ENCODE measurements at regions not wholly inside any gene's neighbourhood (a gene's known extent, or its start where the extent isn't known, plus 50 kb on each side); places are given as distances from the start of the nearest gene placed in this dataset.

- H3K4me3 ChIP-seq (ENCODE audit: low read length), result no peak overlapping the region
- H3K27ac ChIP-seq (ENCODE audit: low read length), result no peak overlapping the region
- no peak overlapping the region for H3K4me2 ChIP-seq (ENCODE audit: low read length)
- TF ChIP-seq RAD21 (conservative IDR thresholded peaks at IDR 0.05), result no peak
- H3K27me3 ChIP-seq (ENCODE audit: insufficient read depth, low read depth, low read length), result no peaks in the 10 kb centered on the region
- H3F3A ChIP-seq (ENCODE audit: insufficient read depth, low read length, poor library complexity, severe bottlenecking), result no peaks in the 10 kb centered on the region
- H3K9me2 ChIP-seq (ENCODE audit: insufficient read depth, low read length), result no peaks in the 10 kb centered on the region
- H3K79me2 ChIP-seq (replicated peaks; ENCODE audit: insufficient read depth, low read length), result no peaks in the 10 kb centered on the region
- H4K20me1 ChIP-seq (ENCODE audit: insufficient read depth), result no peaks in the 10 kb centered on the region
- no peak overlapping the region for H2AFZ ChIP-seq (ENCODE audit: low read depth, low read length)
- H3K9me3 ChIP-seq (ENCODE audit: low read length), result no peaks in the 10 kb centered on the region
- no peak overlapping the region for H3K9ac ChIP-seq (ENCODE audit: low read length)
- no peaks in the 10 kb centered on the region for H3K36me3 ChIP-seq (ENCODE audit: insufficient read depth, low read length)
These were observed 494.1 kb downstream of the CDH11 start for GRCh38 chr16:64627781-64628180.

GRCh38 chr16:64627288-64627687 is 494.6 kb downstream of the CDH11 start:
- Histone ChIP-seq H3K36me3 (ENCODE audit: insufficient read depth, low read length) (no peaks in the 10 kb centered on the region), H3K27me3 (ENCODE audit: insufficient read depth, low read depth, low read length) (no peaks in the 10 kb centered on the region), H2AFZ (ENCODE audit: low read depth, low read length) (no peak overlapping the region)

GRCh38 chr16:64626776-64627175 is 495.1 kb downstream of the CDH11 start:
- no peaks in the 10 kb centered on the region for H3K27me3 ChIP-seq (ENCODE audit: insufficient read depth, low read depth, low read length)
- no peak overlapping the region for H3K27ac ChIP-seq (ENCODE audit: low read length)
- no peaks in the 10 kb centered on the region for H3K9me3 ChIP-seq (ENCODE audit: low read length)
- H3F3A ChIP-seq (ENCODE audit: insufficient read depth, low read length, poor library complexity, severe bottlenecking), result no peaks in the 10 kb centered on the region
- no peak overlapping the region for H2AFZ ChIP-seq (ENCODE audit: low read depth, low read length)
- no peaks in the 10 kb centered on the region for H4K20me1 ChIP-seq (ENCODE audit: insufficient read depth)
- no peak overlapping the region for H3K4me2 ChIP-seq (ENCODE audit: low read length)
- no peak overlapping the region for H3K4me3 ChIP-seq (ENCODE audit: low read length)
- no peak for TF ChIP-seq RAD21 (conservative IDR thresholded peaks at IDR 0.05)
- TF ChIP-seq POLR2AphosphoS5 (IDR thresholded peaks at IDR 0.05), result no peak
- no peak for TF ChIP-seq EP300 (conservative IDR thresholded peaks at IDR 0.05; ENCODE audit: poor library complexity, severe bottlenecking)
- TF ChIP-seq REST (IDR thresholded peaks at IDR 0.05; ENCODE audit: borderline replicate concordance), result no peak
- no peak for TF ChIP-seq SMC3 (conservative IDR thresholded peaks at IDR 0.05; ENCODE audit: poor library complexity)
- TF ChIP-seq TAF1 (IDR thresholded peaks at IDR 0.05; ENCODE audit: low read depth), result no peak
- TF ChIP-seq CTCF (IDR thresholded peaks at IDR 0.05; ENCODE audit: poor library complexity, severe bottlenecking), result no peak
- TF ChIP-seq MXI1 (conservative IDR thresholded peaks at IDR 0.05; ENCODE audit: poor library complexity, severe bottlenecking), result no peak
- TF ChIP-seq EZH2 (IDR thresholded peaks at IDR 0.05; ENCODE audit: borderline replicate concordance, insufficient read depth, low read length, poor library complexity, severe bottlenecking), result no peak
- no peaks in the 10 kb centered on the region for H3K9me2 ChIP-seq (ENCODE audit: insufficient read depth, low read length)
- no peak overlapping the region for H3K9ac ChIP-seq (ENCODE audit: low read length)
- no peaks in the 10 kb centered on the region for H3K36me3 ChIP-seq (ENCODE audit: insufficient read depth, low read length)
- H3K79me2 ChIP-seq (replicated peaks; ENCODE audit: insufficient read depth, low read length), result no peaks in the 10 kb centered on the region

More at GRCh38 chr16:64627288-64627687, 494.6 kb downstream of the CDH11 start:
- Histone ChIP-seq H3K27ac (ENCODE audit: low read length) (no peak overlapping the region), H4K20me1 (ENCODE audit: insufficient read depth) (no peaks in the 10 kb centered on the region), H3K79me2 (replicated peaks; ENCODE audit: insufficient read depth, low read length) (no peaks in the 10 kb centered on the region), H3K9me3 (ENCODE audit: low read length) (no peaks in the 10 kb centered on the region), H3K9me2 (ENCODE audit: insufficient read depth, low read length) (no peaks in the 10 kb centered on the region), H3K4me3 (ENCODE audit: low read length) (no peak overlapping the region), H3F3A (ENCODE audit: insufficient read depth, low read length, poor library complexity, severe bottlenecking) (no peaks in the 10 kb centered on the region), H3K9ac (ENCODE audit: low read length) (no peak overlapping the region), H3K4me2 (ENCODE audit: low read length) (no peak overlapping the region)
- TF ChIP-seq EZH2 (IDR thresholded peaks at IDR 0.05; ENCODE audit: borderline replicate concordance, insufficient read depth, low read length, poor library complexity, severe bottlenecking), result no peak
- TF ChIP-seq RAD21 (conservative IDR thresholded peaks at IDR 0.05), result no peak
- no peak for TF ChIP-seq REST (IDR thresholded peaks at IDR 0.05; ENCODE audit: borderline replicate concordance)
- TF ChIP-seq POLR2AphosphoS5 (IDR thresholded peaks at IDR 0.05), result no peak
